Left lung (tissue), 4 donors: ENCODE measurements at regions not wholly inside any gene's neighbourhood (a gene's known extent, or its start where the extent isn't known, plus 50 kb on each side); places are given as distances from the start of the nearest gene placed in this dataset.

ENCODE experiments used
- ATAC-seq: fragments of 200-7000 bp; cut with Tn5 transposase; one replicate; pipeline ENCODE4 v1.9.1; 2020; ENCODE audit warnings: moderate library complexity
- DNase-seq, 4 donors: peaks; one replicate each; pipeline ENCODE4 v3.0.0-alpha.2; 2013 to 2020
- H3K27ac ChIP-seq, 2 donors: fragments of 200-600 bp; sonication (generic) in 1 of 2; one replicate each; pipeline versions ENCODE4 v1.5.0 to v1.8.0; 2020 to 2021
- H3K27me3 ChIP-seq, 2 donors: fragments of 200-600 bp; sonication (generic) in 1 of 2; one replicate each; pipeline versions ENCODE4 v1.5.0 to v1.8.0; 2020 to 2021
- H3K36me3 ChIP-seq, 2 donors: fragments of 200-600 bp; sonication (generic) in 1 of 2; one replicate each; pipeline versions ENCODE4 v1.5.0 to v1.8.0; 2020 to 2021
- H3K4me1 ChIP-seq, 2 donors: fragments of 200-600 bp; one replicate each; pipeline ENCODE4 v1.8.0; 2021
- H3K4me3 ChIP-seq, 2 donors: fragments of 200-600 bp; sonication (generic) in 1 of 2; one replicate each; pipeline versions ENCODE4 v1.5.0 to v1.8.0; 2020 to 2021; ENCODE audit warnings: mild to moderate bottlenecking in 1 of 2
- H3K9me3 ChIP-seq, 2 donors: fragments of 200-600 bp; sonication (generic) in 1 of 2; one replicate each; pipeline versions ENCODE4 v1.5.0 to v1.8.0; 2020 to 2021
- intact Hi-C, 2 donors: fragments of 100-400 bp; cut with DNase I; formaldehyde crosslinking; loops; one replicate each; pipeline versions ENCODE4 v1.11.2 to v1.14.2; 2022
- TF ChIP-seq, protein P1 (sequence below), 2 donors: fragments of 200-600 bp; sonication (generic) in 1 of 2; IDR thresholded peaks; one replicate each; pipeline versions ENCODE4 v1.5.0 to v1.8.0; 2021; ENCODE audit warnings: antibody characterized with exemption in 2 of 2
- donor health status: DM: no; HTN: yes; CAD: no.
- donor health status: DM: no; HTN: no; CAD: no.

DNA sequence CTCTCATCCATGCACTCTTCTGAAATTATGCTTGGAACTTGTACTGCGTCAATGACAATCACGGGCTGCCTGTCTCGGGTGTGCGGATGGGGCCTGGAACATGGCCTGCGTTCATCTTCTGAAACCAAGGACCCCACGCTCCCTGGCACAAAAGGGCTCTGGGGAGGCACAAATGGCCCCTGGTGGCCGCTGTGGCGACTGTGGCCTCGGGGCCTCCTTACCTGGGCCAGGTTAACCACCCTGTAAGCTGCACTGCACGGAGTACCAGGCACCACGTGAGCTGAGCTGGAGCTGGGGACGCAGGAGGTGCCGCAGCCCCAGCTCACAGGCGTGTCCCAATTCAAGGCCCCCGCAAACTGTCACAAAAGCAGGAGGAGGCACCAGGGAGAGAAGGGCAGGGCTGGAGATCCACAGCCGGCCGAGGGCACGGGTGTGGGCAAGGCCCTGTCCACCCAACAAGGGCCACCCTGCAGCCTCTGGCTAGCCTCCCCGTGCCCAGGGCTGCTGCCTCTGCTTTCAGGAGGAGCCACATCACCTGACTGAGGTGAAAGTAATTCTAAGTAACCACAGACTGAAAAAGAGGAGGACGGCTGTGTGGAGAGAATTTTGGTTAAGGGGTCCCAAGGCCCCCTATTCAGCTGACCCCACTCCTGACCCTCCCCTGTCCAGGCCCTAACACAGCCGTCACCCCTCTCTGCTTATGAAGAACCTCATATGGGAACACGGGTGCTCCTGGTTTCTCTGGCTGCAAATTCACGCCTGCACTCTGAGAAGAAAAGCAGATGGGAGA is 61.1 kb upstream of the GALNT9 start:
- H3K4me3 ChIP-seq = no peak overlapping the region
- H3K27ac ChIP-seq = no peak overlapping the region
- ATAC-seq (no peak), DNase-seq (peak in 2 of 4 donors; percentile 22 to 64)
- no peaks in the 10 kb centered on the region for H3K36me3 ChIP-seq
- no peaks in the 10 kb centered on the region for H3K4me1 ChIP-seq
- intact Hi-C loops = no loop called here
- H3K9me3 ChIP-seq = no peaks in the 10 kb centered on the region
- TF ChIP-seq, protein P1, sequence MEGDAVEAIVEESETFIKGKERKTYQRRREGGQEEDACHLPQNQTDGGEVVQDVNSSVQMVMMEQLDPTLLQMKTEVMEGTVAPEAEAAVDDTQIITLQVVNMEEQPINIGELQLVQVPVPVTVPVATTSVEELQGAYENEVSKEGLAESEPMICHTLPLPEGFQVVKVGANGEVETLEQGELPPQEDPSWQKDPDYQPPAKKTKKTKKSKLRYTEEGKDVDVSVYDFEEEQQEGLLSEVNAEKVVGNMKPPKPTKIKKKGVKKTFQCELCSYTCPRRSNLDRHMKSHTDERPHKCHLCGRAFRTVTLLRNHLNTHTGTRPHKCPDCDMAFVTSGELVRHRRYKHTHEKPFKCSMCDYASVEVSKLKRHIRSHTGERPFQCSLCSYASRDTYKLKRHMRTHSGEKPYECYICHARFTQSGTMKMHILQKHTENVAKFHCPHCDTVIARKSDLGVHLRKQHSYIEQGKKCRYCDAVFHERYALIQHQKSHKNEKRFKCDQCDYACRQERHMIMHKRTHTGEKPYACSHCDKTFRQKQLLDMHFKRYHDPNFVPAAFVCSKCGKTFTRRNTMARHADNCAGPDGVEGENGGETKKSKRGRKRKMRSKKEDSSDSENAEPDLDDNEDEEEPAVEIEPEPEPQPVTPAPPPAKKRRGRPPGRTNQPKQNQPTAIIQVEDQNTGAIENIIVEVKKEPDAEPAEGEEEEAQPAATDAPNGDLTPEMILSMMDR (IDR thresholded peaks at IDR 0.05) = no peak
- H3K27me3 ChIP-seq = peaks cover 18 to 82% of the 10 kb centered on the region in 2 donors

DNA sequence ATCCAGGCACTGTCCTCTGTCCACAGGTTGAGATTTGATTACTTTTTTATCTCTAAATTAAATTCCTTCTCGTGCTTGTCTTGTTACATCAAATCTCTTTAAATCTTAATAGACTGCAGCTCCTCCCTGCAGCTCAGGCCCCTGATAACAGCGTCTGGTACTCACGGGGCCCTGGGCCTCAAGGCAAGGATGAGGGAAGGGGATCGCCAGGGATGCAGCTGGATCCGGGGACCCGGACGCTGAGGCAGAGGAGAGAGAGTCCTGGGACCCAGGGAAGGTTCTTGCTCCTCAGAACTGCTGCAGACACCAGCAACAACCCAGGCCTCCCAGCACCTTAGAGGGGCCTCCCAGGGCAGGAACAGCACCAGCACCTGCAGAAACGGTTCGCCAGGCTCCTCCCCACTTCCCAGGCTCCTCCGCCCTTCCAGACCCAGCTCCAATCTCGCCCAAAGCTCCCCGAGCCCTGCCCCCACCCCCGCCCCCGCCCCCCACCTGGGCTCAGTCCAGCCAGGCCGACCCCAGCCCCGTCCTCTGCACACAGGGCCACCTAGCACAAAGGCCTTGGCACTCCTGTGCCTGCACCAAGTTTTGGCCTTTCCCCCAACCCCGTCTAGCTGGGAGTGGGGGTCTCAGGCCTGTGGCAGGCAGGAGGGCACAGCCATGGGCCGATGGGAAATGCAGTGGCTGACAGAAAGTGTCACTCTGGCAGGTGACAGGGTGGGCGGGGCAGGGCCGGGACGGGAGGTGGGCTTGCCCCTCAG is 60.3 kb upstream of the GALNT9 start:
- no peak overlapping the region for H3K4me3 ChIP-seq
- no peaks in the 10 kb centered on the region for H3K9me3 ChIP-seq
- no peak for ATAC-seq
- intact Hi-C loops = no loop called here
- DNase-seq = no peak
- H3K36me3 ChIP-seq = no peaks in the 10 kb centered on the region
- peaks cover 19 to 82% of the 10 kb centered on the region in 2 donors for H3K27me3 ChIP-seq
- no peaks in the 10 kb centered on the region for H3K4me1 ChIP-seq
- no peak overlapping the region for H3K27ac ChIP-seq
- TF ChIP-seq, protein P1 (IDR thresholded peaks at IDR 0.05) = no peak

DNA sequence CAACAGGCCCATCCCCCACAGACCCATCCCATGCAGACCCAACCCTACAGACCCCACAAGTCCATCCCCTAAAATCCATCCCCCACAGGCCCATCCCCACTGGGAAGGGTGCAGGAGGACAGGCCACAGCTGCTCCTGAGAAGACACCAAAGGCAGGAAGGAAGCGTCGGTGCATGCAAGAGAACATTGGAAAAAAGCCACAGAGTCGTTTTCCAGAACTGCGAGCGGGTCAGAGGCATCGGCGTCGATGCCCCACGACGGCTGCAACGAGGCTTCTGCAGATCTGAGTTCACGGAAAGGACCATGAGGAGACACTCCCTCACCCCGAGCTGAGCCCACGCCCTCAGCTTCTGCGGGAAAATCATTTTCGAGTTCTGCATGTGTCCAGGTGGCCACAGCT is 59.6 kb upstream of the GALNT9 start:
- H3K9me3 ChIP-seq = no peaks in the 10 kb centered on the region
- ATAC-seq (no peak), DNase-seq (no peak)
- H3K27ac ChIP-seq = no peak overlapping the region
- no peak overlapping the region for H3K4me3 ChIP-seq
- H3K4me1 ChIP-seq = no peaks in the 10 kb centered on the region
- H3K36me3 ChIP-seq = no peaks in the 10 kb centered on the region
- TF ChIP-seq, protein P1 (IDR thresholded peaks at IDR 0.05) = no peak
- H3K27me3 ChIP-seq = peaks cover 19 to 78% of the 10 kb centered on the region in 2 donors
- intact Hi-C loops = no loop called here

DNA sequence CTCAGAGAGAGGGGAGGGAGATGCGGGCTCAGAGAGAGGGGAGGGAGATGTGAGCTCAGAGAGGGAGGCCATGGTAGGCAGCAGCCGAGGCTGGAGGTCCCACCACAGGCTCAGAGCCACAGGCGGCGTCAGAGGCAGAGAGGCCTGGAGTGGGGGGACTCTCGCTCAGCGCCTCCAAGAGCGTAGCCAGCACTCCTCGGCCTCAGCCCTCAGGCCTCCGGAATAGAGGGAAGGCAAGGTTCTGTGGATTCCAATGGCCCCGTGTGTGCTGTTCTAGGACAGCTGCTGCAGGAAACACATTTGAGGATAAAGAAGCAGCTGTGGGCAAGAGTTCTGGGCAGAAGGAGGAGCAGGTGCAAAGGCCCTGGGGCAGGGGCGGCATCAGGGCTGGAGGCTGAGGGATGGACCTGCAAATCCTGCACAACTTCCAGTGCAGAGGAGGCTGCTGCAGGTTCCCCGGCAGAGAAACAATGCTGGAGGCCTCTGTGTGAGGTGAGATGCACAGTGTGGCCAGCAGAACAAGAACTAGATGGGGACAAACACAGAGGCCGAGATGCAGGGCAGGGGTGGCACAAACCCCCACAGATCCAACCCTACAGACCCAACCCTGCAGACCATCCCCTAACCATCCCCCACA is 59.1 kb upstream of the GALNT9 start:
- intact Hi-C loops = no loop called here
- TF ChIP-seq, protein P1 (IDR thresholded peaks at IDR 0.05) = no peak
- no peak for ATAC-seq
- H3K27me3 ChIP-seq = peaks cover 19 to 73% of the 10 kb centered on the region in 2 donors
- peak in 1 of 4 donors; percentile 60 for DNase-seq
- H3K4me3 ChIP-seq = no peak overlapping the region
- no peak overlapping the region for H3K27ac ChIP-seq
- no peaks in the 10 kb centered on the region for H3K9me3 ChIP-seq
- no peaks in the 10 kb centered on the region for H3K36me3 ChIP-seq
- H3K4me1 ChIP-seq = no peaks in the 10 kb centered on the region
